ENCODE measurements at regions not wholly inside any gene's neighbourhood (a gene's known extent, or its start where the extent isn't known, plus 50 kb on each side); places are given as distances from the start of the nearest gene placed in this dataset.
A peak's percentile ranks its signal among the peaks of the same experiment; 100 is the strongest.

- Histone ChIP-seq H3K4me2 (ENCODE audit: insufficient read depth, low read length) (no peak overlapping the region), H3K9ac (replicated peaks; ENCODE audit: extremely low read depth, insufficient read depth, low read length) (no peak overlapping the region), H2AFZ (ENCODE audit: low read depth, low read length) (no peak overlapping the region), H3K4me1 (ENCODE audit: control insufficient read depth, extremely low read depth, insufficient read depth, low read length) (no peaks in the 10 kb centered on the region), H3K36me3 (ENCODE audit: control insufficient read depth in 2 of 2, extremely low read depth in 1 of 2, insufficient read depth in 2 of 2, low read length in 2 of 2) (no peaks in the 10 kb centered on the region), H3K4me3 (replicated peaks in 1 of 3; ENCODE audit: insufficient read depth in 1 of 3, low read depth in 1 of 3, low read length in 3 of 3) (no peak overlapping the region), H3K9me3 (replicated peaks; ENCODE audit: control insufficient read depth, insufficient read depth, low read length) (no peaks in the 10 kb centered on the region), H4K20me1 (replicated peaks; ENCODE audit: control insufficient read depth, extremely low read depth, insufficient read depth, low read length) (no peaks in the 10 kb centered on the region), H3K79me2 (ENCODE audit: control insufficient read depth, insufficient read depth, low read length) (no peaks in the 10 kb centered on the region), H3K27me3 (ENCODE audit: control insufficient read depth in 2 of 2, insufficient read depth in 2 of 2, low read length in 2 of 2) (no peaks in the 10 kb centered on the region), H3K9me1 (replicated peaks; ENCODE audit: control insufficient read depth, extremely low read depth, insufficient read depth, low read length) (no peaks in the 10 kb centered on the region), H3K27ac (ENCODE audit: insufficient read depth, low read depth, low read length) (no peak overlapping the region)
- POLR2A ChIA-PET = no interaction called here
- dilution Hi-C loops (cut with MboI; ENCODE audit: extremely low pct_ligation_motif_present, low sequenced_read_pairs) (no loop called here), intact Hi-C loops (cut with micrococcal nuclease) (no loop called here)
- no TSS peak for BruUV-seq (replicated peaks)
- DNase-seq (ENCODE audit: low read depth, low spot score) = no peak
- FAIRE-seq = peak; percentile 74
- peak; percentile 15 for TF ChIP-seq GATA2 (IDR thresholded peaks at IDR 0.05; ENCODE audit: insufficient read depth, insufficient read length, low read depth, low read length)
- TF ChIP-seq POLR2A (IDR thresholded peaks at IDR 0.05; ENCODE audit: low read depth, low read length) = no peak
- no peak for TF ChIP-seq MAX (IDR thresholded peaks at IDR 0.05; ENCODE audit: insufficient read depth, insufficient read length)
- CTCF ChIA-PET = interaction anchor here (1.1 to 2.3 kb wide), 8 partner anchors 8 to 83 kb away, joined by 3 to 7 read pairs (median 4); no protein-coding TSS in a partner anchor
These were observed 65.7 kb upstream of the NAV2 start for GRCh38 chr11:19646921-19647320.

- Histone ChIP-seq H3K9me3 (replicated peaks; ENCODE audit: control insufficient read depth, insufficient read depth, low read length) (no peaks in the 10 kb centered on the region), H3K4me1 (ENCODE audit: control insufficient read depth, extremely low read depth, insufficient read depth, low read length) (no peaks in the 10 kb centered on the region), H3K79me2 (ENCODE audit: control insufficient read depth, insufficient read depth, low read length) (no peaks in the 10 kb centered on the region), H2AFZ (ENCODE audit: low read depth, low read length) (no peak overlapping the region), H3K9ac (replicated peaks; ENCODE audit: extremely low read depth, insufficient read depth, low read length) (no peak overlapping the region), H3K4me2 (ENCODE audit: insufficient read depth, low read length) (no peak overlapping the region), H3K9me1 (replicated peaks; ENCODE audit: control insufficient read depth, extremely low read depth, insufficient read depth, low read length) (no peaks in the 10 kb centered on the region), H3K27me3 (ENCODE audit: control insufficient read depth in 2 of 2, insufficient read depth in 2 of 2, low read length in 2 of 2) (no peaks in the 10 kb centered on the region), H4K20me1 (replicated peaks; ENCODE audit: control insufficient read depth, extremely low read depth, insufficient read depth, low read length) (no peaks in the 10 kb centered on the region), H3K27ac (ENCODE audit: insufficient read depth, low read depth, low read length) (no peak overlapping the region), H3K36me3 (ENCODE audit: control insufficient read depth in 2 of 2, extremely low read depth in 1 of 2, insufficient read depth in 2 of 2, low read length in 2 of 2) (no peaks in the 10 kb centered on the region), H3K4me3 (replicated peaks in 1 of 3; ENCODE audit: insufficient read depth in 1 of 3, low read depth in 1 of 3, low read length in 3 of 3) (no peak overlapping the region)
- no peak for FAIRE-seq
- POLR2A ChIA-PET = no interaction called here
- CTCF ChIA-PET = interaction anchor here (1.1 to 2.1 kb wide), 6 partner anchors 10 to 82 kb away, joined by 3 to 7 read pairs (median 4); no protein-coding TSS in a partner anchor
- DNase-seq (ENCODE audit: low read depth, low spot score) = no peak
- dilution Hi-C loops (cut with MboI; ENCODE audit: extremely low pct_ligation_motif_present, low sequenced_read_pairs) (no loop called here), intact Hi-C loops (cut with micrococcal nuclease) (no loop called here)
- TF ChIP-seq JUN (IDR thresholded peaks at IDR 0.05; ENCODE audit: borderline replicate concordance, insufficient read depth, insufficient read length, low read depth) = no peak
- no peak for TF ChIP-seq GATA2 (IDR thresholded peaks at IDR 0.05; ENCODE audit: insufficient read depth, insufficient read length, low read depth, low read length)
- TF ChIP-seq POLR2A (IDR thresholded peaks at IDR 0.05; ENCODE audit: low read depth, low read length) = no peak
- no peak for TF ChIP-seq MAX (IDR thresholded peaks at IDR 0.05; ENCODE audit: insufficient read depth, insufficient read length)
- TF ChIP-seq EZH2 (IDR thresholded peaks at IDR 0.05; ENCODE audit: borderline replicate concordance, low read depth, low read length, severe bottlenecking) = no peak
- no peak for TF ChIP-seq MYC (IDR thresholded peaks at IDR 0.05; ENCODE audit: low read depth, low read length)
- TF ChIP-seq FOS (IDR thresholded peaks at IDR 0.05; ENCODE audit: borderline replicate concordance, insufficient read depth, low read length) = no peak
- TF ChIP-seq POLR2AphosphoS5 (IDR thresholded peaks at IDR 0.05; ENCODE audit: insufficient read depth, low read depth, low read length) = no peak
- TF ChIP-seq CTCF (IDR thresholded peaks at IDR 0.05; ENCODE audit: extremely low read depth in 1 of 2, insufficient read depth in 1 of 2, low read depth in 1 of 2, low read length in 2 of 2) = no peak
- BruUV-seq (replicated peaks) = no TSS peak
These were observed 66.3 kb upstream of the NAV2 start for GRCh38 chr11:19646308-19646707.

All from endothelial cell of umbilical vein (primary cell).